Neural crest cell (in vitro differentiated cells): ENCODE measurements at regions not wholly inside any gene's neighbourhood (a gene's known extent, or its start where the extent isn't known, plus 50 kb on each side); places are given as distances from the start of the nearest gene placed in this dataset.

Source experiments
- DNase-seq: peaks from one replicate; pipeline ENCODE4 v3.0.0; 2021; ENCODE audit warnings: low read depth, mixed read lengths, low spot score
- H3K27ac Mint-ChIP-seq: one replicate; pipeline ENCODE4 v1.8.0; 2021; ENCODE audit warnings: mild to moderate bottlenecking, mixed read lengths; ENCODE audit not compliant: unreplicated experiment
- H3K27me3 Mint-ChIP-seq: 2 replicates; pipeline ENCODE4 v1.8.0; 2021; ENCODE audit warnings: low read depth, mild to moderate bottlenecking, mixed read lengths
- H3K36me3 Mint-ChIP-seq: 2 replicates; pipeline ENCODE4 v1.8.0; 2021; ENCODE audit warnings: low read depth, mild to moderate bottlenecking, mixed read lengths
- H3K4me1 Mint-ChIP-seq: 2 replicates; pipeline ENCODE4 v1.8.0; 2021; ENCODE audit warnings: mixed read lengths
- H3K4me3 Mint-ChIP-seq: one replicate; pipeline ENCODE4 v1.8.0; 2021; ENCODE audit warnings: mild to moderate bottlenecking, mixed read lengths
- H3K9me3 Mint-ChIP-seq: 2 replicates; pipeline ENCODE4 v1.8.0; 2021; ENCODE audit warnings: mixed read lengths
- CTCF ChIP-seq: fragments of 200-600 bp; sonication (generic); conservative IDR thresholded peaks from 2 replicates; pipeline ENCODE4 v1.5.0; 2021; ENCODE audit warnings: antibody characterized with exemption, mild to moderate bottlenecking

- H3K27me3 Mint-ChIP-seq = peaks cover 16% of the 10 kb centered on the region
- no peak for TF ChIP-seq CTCF
- H3K4me3 Mint-ChIP-seq = no peak overlapping the region
- peaks cover 9% of the 10 kb centered on the region for H3K9me3 Mint-ChIP-seq
- H3K36me3 Mint-ChIP-seq = no peaks in the 10 kb centered on the region
- no peak overlapping the region for H3K27ac Mint-ChIP-seq
- no peaks in the 10 kb centered on the region for H3K4me1 Mint-ChIP-seq
- no peak for DNase-seq
Observed at GRCh38 chr15:88727439-88727838, 75.8 kb upstream of the ACAN start.

- no peaks in the 10 kb centered on the region for H3K4me1 Mint-ChIP-seq
- no peak overlapping the region for H3K27ac Mint-ChIP-seq
- H3K9me3 Mint-ChIP-seq = peaks cover 11% of the 10 kb centered on the region
- no peak overlapping the region for H3K4me3 Mint-ChIP-seq
- no peaks in the 10 kb centered on the region for H3K36me3 Mint-ChIP-seq
- TF ChIP-seq CTCF = no peak
- DNase-seq = no peak
- H3K27me3 Mint-ChIP-seq = peaks cover 16% of the 10 kb centered on the region
Observed at GRCh38 chr15:88729581-88729980, 73.7 kb upstream of the ACAN start.

- Mint-ChIP-seq H3K4me1 (no peaks in the 10 kb centered on the region), H3K36me3 (no peaks in the 10 kb centered on the region), H3K27ac (no peak overlapping the region), H3K9me3 (peaks cover 11% of the 10 kb centered on the region), H3K4me3 (no peak overlapping the region), H3K27me3 (peaks cover 12% of the 10 kb centered on the region)
- no peak for DNase-seq
- no peak for TF ChIP-seq CTCF
Observed at GRCh38 chr15:88730751-88731150, 72.5 kb upstream of the ACAN start.

GRCh38 chr15:88735212-88735611 is 68.0 kb upstream of the ACAN start:
- no peak for TF ChIP-seq CTCF
- DNase-seq = no peak
- no peak overlapping the region for H3K4me3 Mint-ChIP-seq
- no peak overlapping the region for H3K27ac Mint-ChIP-seq
- H3K36me3 Mint-ChIP-seq = no peaks in the 10 kb centered on the region
- no peaks in the 10 kb centered on the region for H3K27me3 Mint-ChIP-seq
- H3K4me1 Mint-ChIP-seq = no peaks in the 10 kb centered on the region
- peaks cover 4% of the 10 kb centered on the region for H3K9me3 Mint-ChIP-seq

- H3K27ac Mint-ChIP-seq = no peak overlapping the region
- no peaks in the 10 kb centered on the region for H3K27me3 Mint-ChIP-seq
- TF ChIP-seq CTCF = no peak
- no peaks in the 10 kb centered on the region for H3K36me3 Mint-ChIP-seq
- H3K4me1 Mint-ChIP-seq = no peaks in the 10 kb centered on the region
- no peak overlapping the region for H3K4me3 Mint-ChIP-seq
- no peak for DNase-seq
- peaks cover 4% of the 10 kb centered on the region for H3K9me3 Mint-ChIP-seq
Observed at GRCh38 chr15:88736204-88736603, 67.0 kb upstream of the ACAN start.

- Mint-ChIP-seq H3K27me3 (no peaks in the 10 kb centered on the region), H3K4me1 (no peaks in the 10 kb centered on the region), H3K4me3 (no peak overlapping the region), H3K27ac (no peak overlapping the region), H3K36me3 (no peaks in the 10 kb centered on the region), H3K9me3 (peaks cover 1% of the 10 kb centered on the region)
- no peak for TF ChIP-seq CTCF
- DNase-seq = no peak
Observed at GRCh38 chr15:88738796-88739195, 64.4 kb upstream of the ACAN start.
